Neural cell (in vitro differentiated cells): ENCODE measurements at regions not wholly inside any gene's neighbourhood (a gene's known extent, or its start where the extent isn't known, plus 50 kb on each side); places are given as distances from the start of the nearest gene placed in this dataset.

Experiments
- H2AFZ ChIP-seq: fragments of 200-600, 300-800 bp; sonication (generic), shearing (Covaris generic); 2 replicates; pipeline ENCODE4 v1.6.0; 2014; ENCODE audit warnings: low read depth, mild to moderate bottlenecking, antibody characterized with exemption, low read length, moderate library complexity
- H3F3A ChIP-seq: fragments of 200-600 bp; shearing (Covaris generic); 2 replicates; pipeline ENCODE4 v1.6.1; 2016; ENCODE audit warnings: mild to moderate bottlenecking, moderate library complexity, mixed read lengths, antibody characterized with exemption, low read length; ENCODE audit not compliant: insufficient read depth, poor library complexity, severe bottlenecking
- H3K27ac ChIP-seq: fragments of 200-600, 300-800 bp; sonication (generic), shearing (Covaris generic); 2 replicates; pipeline ENCODE4 v1.5.1; 2014; ENCODE audit warnings: mild to moderate bottlenecking, low read length, moderate library complexity
- H3K27me3 ChIP-seq: fragments of 300-800, 200-600 bp; sonication (generic), shearing (Covaris generic); 2 replicates; pipeline ENCODE4 v1.6.0; 2014; ENCODE audit warnings: mild to moderate bottlenecking, low read depth, low read length, moderate library complexity; ENCODE audit not compliant: insufficient read depth
- H3K36me3 ChIP-seq: fragments of 300-800, 200-600 bp; sonication (generic), shearing (Covaris generic); 2 replicates; pipeline ENCODE4 v1.5.1; 2014; ENCODE audit warnings: mild to moderate bottlenecking, antibody characterized with exemption, low read length, moderate library complexity; ENCODE audit not compliant: insufficient read depth
- H3K4me2 ChIP-seq: fragments of 300-800, 200-600 bp; sonication (generic), shearing (Covaris generic); 2 replicates; pipeline ENCODE4 v1.6.0; 2014; ENCODE audit warnings: mild to moderate bottlenecking, low read length
- H3K4me3 ChIP-seq: fragments of 300-800, 200-600 bp; sonication (generic), shearing (Covaris generic); 2 replicates; pipeline ENCODE4 v1.5.1; 2014; ENCODE audit warnings: mild to moderate bottlenecking, low read length, moderate library complexity
- H3K79me2 ChIP-seq: fragments of 200-600 bp; shearing (Covaris generic); replicated peaks from 2 replicates; pipeline ENCODE4 v1.6.0; 2014; ENCODE audit warnings: mild to moderate bottlenecking, low read length, moderate library complexity; ENCODE audit not compliant: insufficient read depth
- H3K9ac ChIP-seq: fragments of 300-800, 200-600 bp; sonication (generic), shearing (Covaris generic); 2 replicates; pipeline ENCODE4 v1.6.1; 2016; ENCODE audit warnings: mild to moderate bottlenecking, low read length, mixed read lengths
- H3K9me2 ChIP-seq: fragments of 200-600 bp; shearing (Covaris generic); 2 replicates; pipeline ENCODE4 v1.6.1; 2016; ENCODE audit warnings: mild to moderate bottlenecking, low read length, mixed read lengths; ENCODE audit not compliant: insufficient read depth
- H3K9me3 ChIP-seq: fragments of 200-600, 300-800 bp; sonication (generic), shearing (Covaris generic); 2 replicates; pipeline ENCODE4 v1.6.1; 2016; ENCODE audit warnings: mild to moderate bottlenecking, mixed run types, low read length, moderate library complexity, mixed read lengths
- H4K20me1 ChIP-seq: fragments of 200-600 bp; shearing (Covaris generic); 2 replicates; pipeline ENCODE4 v1.6.1; 2016; ENCODE audit warnings: mild to moderate bottlenecking, mixed run types; ENCODE audit not compliant: insufficient read depth
- CTCF ChIP-seq: fragments of 450-650 bp; IDR thresholded peaks from 2 replicates; pipeline ENCODE4 v1.5.1; 2014; ENCODE audit warnings: antibody characterized with exemption, mild to moderate bottlenecking, moderate library complexity; ENCODE audit not compliant: poor library complexity, severe bottlenecking
- EP300 ChIP-seq: fragments of 450-650 bp; conservative IDR thresholded peaks from 2 replicates; pipeline ENCODE4 v1.6.1; 2014; ENCODE audit warnings: antibody characterized with exemption, mild to moderate bottlenecking, moderate library complexity; ENCODE audit not compliant: poor library complexity, severe bottlenecking
- EZH2 ChIP-seq: fragments of 200-600, 300-800 bp; shearing (Covaris generic), sonication (generic); IDR thresholded peaks from 2 replicates; pipeline ENCODE4 v1.6.1; 2014; ENCODE audit warnings: antibody characterized with exemption, low read length, borderline replicate concordance, mild to moderate bottlenecking; ENCODE audit not compliant: insufficient read depth, poor library complexity, severe bottlenecking
- MXI1 ChIP-seq: fragments of 450-650 bp; conservative IDR thresholded peaks from 2 replicates; pipeline ENCODE4 v1.6.1; 2014; ENCODE audit warnings: antibody characterized with exemption, mild to moderate bottlenecking; ENCODE audit not compliant: poor library complexity, severe bottlenecking
- POLR2AphosphoS5 ChIP-seq: IDR thresholded peaks from 2 replicates; pipeline ENCODE4 v1.6.1; 2012
- RAD21 ChIP-seq: fragments of 450-650 bp; conservative IDR thresholded peaks from 2 replicates; pipeline ENCODE4 v1.6.1; 2014; ENCODE audit warnings: antibody characterized with exemption, mild to moderate bottlenecking, moderate library complexity
- REST ChIP-seq: IDR thresholded peaks from 2 replicates; pipeline ENCODE4 v1.6.1; 2012; ENCODE audit warnings: borderline replicate concordance
- SMC3 ChIP-seq: fragments of 450-650 bp; conservative IDR thresholded peaks from 2 replicates; pipeline ENCODE4 v1.6.1; 2014; ENCODE audit warnings: antibody characterized with exemption, mild to moderate bottlenecking, moderate library complexity; ENCODE audit not compliant: poor library complexity
- TAF1 ChIP-seq: IDR thresholded peaks from 2 replicates; pipeline ENCODE4 v1.6.1; 2012; ENCODE audit warnings: low read depth

GRCh38 chr15:97143592-97144376 is 813.3 kb downstream of the NR2F2 start:
- no peaks in the 10 kb centered on the region for H3K9me2 ChIP-seq
- H3K4me3 ChIP-seq: no peak overlapping the region
- no peaks in the 10 kb centered on the region for H3K79me2 ChIP-seq
- H2AFZ ChIP-seq: no peak overlapping the region
- no peaks in the 10 kb centered on the region for H3F3A ChIP-seq
- H3K27ac ChIP-seq: no peak overlapping the region
- H3K36me3 ChIP-seq: no peaks in the 10 kb centered on the region
- peaks cover 5% of the 10 kb centered on the region for H3K9me3 ChIP-seq
- H3K27me3 ChIP-seq: no peaks in the 10 kb centered on the region
- no peaks in the 10 kb centered on the region for H4K20me1 ChIP-seq
- no peak overlapping the region for H3K4me2 ChIP-seq
- no peak for TF ChIP-seq SMC3
- TF ChIP-seq EP300: no peak
- no peak for TF ChIP-seq CTCF
- TF ChIP-seq RAD21: no peak
- no peak for TF ChIP-seq POLR2AphosphoS5
- no peak for TF ChIP-seq MXI1
- no peak for TF ChIP-seq TAF1
- no peak for TF ChIP-seq EZH2
- no peak for TF ChIP-seq REST
- H3K9ac ChIP-seq: no peak overlapping the region

GRCh38 chr15:97144377-97144711 is 813.8 kb downstream of the NR2F2 start:
- H3K27me3 ChIP-seq: no peaks in the 10 kb centered on the region
- H4K20me1 ChIP-seq: no peaks in the 10 kb centered on the region
- no peak overlapping the region for H3K27ac ChIP-seq
- no peak overlapping the region for H3K4me2 ChIP-seq
- no peaks in the 10 kb centered on the region for H3K36me3 ChIP-seq
- no peak overlapping the region for H2AFZ ChIP-seq
- H3K79me2 ChIP-seq: no peaks in the 10 kb centered on the region
- H3K9me3 ChIP-seq: peaks cover 5% of the 10 kb centered on the region
- H3K4me3 ChIP-seq: no peak overlapping the region
- no peaks in the 10 kb centered on the region for H3F3A ChIP-seq
- TF ChIP-seq POLR2AphosphoS5: no peak
- TF ChIP-seq RAD21: no peak
- TF ChIP-seq SMC3: no peak
- no peak for TF ChIP-seq TAF1
- no peak for TF ChIP-seq EZH2
- TF ChIP-seq REST: no peak
- no peak for TF ChIP-seq MXI1
- no peak for TF ChIP-seq CTCF
- TF ChIP-seq EP300: no peak
- no peak overlapping the region for H3K9ac ChIP-seq
- H3K9me2 ChIP-seq: no peaks in the 10 kb centered on the region
